ENCODE measurements at regions not wholly inside any gene's neighbourhood (a gene's known extent, or its start where the extent isn't known, plus 50 kb on each side); places are given as distances from the start of the nearest gene placed in this dataset.

DNA sequence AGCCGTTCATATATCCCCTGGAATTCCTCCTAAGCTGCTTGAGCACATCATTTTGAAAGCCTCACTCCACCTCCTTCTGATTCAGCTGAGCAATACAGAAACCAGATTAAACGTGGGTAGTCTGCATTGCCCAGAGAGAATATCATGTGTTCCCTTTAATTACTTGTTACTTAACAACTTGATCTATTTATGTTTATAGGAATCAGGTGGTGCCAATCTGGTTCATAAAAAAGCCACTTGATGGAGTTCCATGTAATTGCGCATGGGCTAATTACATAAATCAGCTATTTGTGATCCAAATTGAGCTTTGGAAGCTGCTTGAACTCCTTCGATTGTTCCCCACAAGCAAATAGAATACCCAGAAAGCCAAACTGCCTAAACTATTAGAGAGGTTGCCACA, 114.7 kb upstream of the ADCY1 start:
- TF ChIP-seq, protein P1, sequence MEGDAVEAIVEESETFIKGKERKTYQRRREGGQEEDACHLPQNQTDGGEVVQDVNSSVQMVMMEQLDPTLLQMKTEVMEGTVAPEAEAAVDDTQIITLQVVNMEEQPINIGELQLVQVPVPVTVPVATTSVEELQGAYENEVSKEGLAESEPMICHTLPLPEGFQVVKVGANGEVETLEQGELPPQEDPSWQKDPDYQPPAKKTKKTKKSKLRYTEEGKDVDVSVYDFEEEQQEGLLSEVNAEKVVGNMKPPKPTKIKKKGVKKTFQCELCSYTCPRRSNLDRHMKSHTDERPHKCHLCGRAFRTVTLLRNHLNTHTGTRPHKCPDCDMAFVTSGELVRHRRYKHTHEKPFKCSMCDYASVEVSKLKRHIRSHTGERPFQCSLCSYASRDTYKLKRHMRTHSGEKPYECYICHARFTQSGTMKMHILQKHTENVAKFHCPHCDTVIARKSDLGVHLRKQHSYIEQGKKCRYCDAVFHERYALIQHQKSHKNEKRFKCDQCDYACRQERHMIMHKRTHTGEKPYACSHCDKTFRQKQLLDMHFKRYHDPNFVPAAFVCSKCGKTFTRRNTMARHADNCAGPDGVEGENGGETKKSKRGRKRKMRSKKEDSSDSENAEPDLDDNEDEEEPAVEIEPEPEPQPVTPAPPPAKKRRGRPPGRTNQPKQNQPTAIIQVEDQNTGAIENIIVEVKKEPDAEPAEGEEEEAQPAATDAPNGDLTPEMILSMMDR (conservative IDR thresholded peaks at IDR 0.05; ENCODE audit: low read length): no peak
- no peak for TF ChIP-seq EZH2phosphoT487 (IDR thresholded peaks at IDR 0.05; ENCODE audit: borderline replicate concordance)
